Adipocyte (in vitro differentiated cells): ENCODE measurements at regions not wholly inside any gene's neighbourhood (a gene's known extent, or its start where the extent isn't known, plus 50 kb on each side); places are given as distances from the start of the nearest gene placed in this dataset.
A peak's percentile ranks its signal among the peaks of the same experiment; 100 is the strongest.

Source experiments
- DNase-seq: peaks from one replicate; pipeline ENCODE4 v3.0.0-alpha.2; 2015; ENCODE audit warnings: low read depth
- H3K27me3 ChIP-seq: replicated peaks from 2 replicates; pipeline ENCODE4 v1.7.0; 2013; ENCODE audit warnings: mild to moderate bottlenecking, low read length, moderate library complexity; ENCODE audit not compliant: control insufficient read depth, insufficient read depth
- H3K36me3 ChIP-seq: 2 replicates; pipeline ENCODE4 v1.7.0; 2013; ENCODE audit warnings: low read length, mild to moderate bottlenecking, moderate library complexity; ENCODE audit not compliant: control insufficient read depth, insufficient read depth, severe bottlenecking
- H3K4me1 ChIP-seq: 2 replicates; pipeline ENCODE4 v1.7.0; 2013; ENCODE audit warnings: mild to moderate bottlenecking, low read length, moderate library complexity; ENCODE audit not compliant: control insufficient read depth, insufficient read depth
- H3K4me3 ChIP-seq: 2 replicates; pipeline ENCODE4 v1.7.0; 2013; ENCODE audit warnings: mild to moderate bottlenecking, low read length, moderate library complexity
- H3K9ac ChIP-seq: 2 replicates; pipeline ENCODE4 v1.7.0; 2013; ENCODE audit warnings: mild to moderate bottlenecking, low read length, moderate library complexity
- H3K9me3 ChIP-seq: 2 replicates; pipeline ENCODE4 v1.7.0; 2013; ENCODE audit warnings: mild to moderate bottlenecking, low read length, moderate library complexity; ENCODE audit not compliant: control insufficient read depth

GRCh38 chr18:53920312-53921075 lies 304.0 kb downstream of the MBD2 start:
- H3K36me3 ChIP-seq, result no peaks in the 10 kb centered on the region
- no peak for DNase-seq
- no peak overlapping the region for H3K4me3 ChIP-seq
- no peaks in the 10 kb centered on the region for H3K9me3 ChIP-seq
- no peaks in the 10 kb centered on the region for H3K27me3 ChIP-seq
- H3K9ac ChIP-seq, result no peak overlapping the region
- peaks cover 4% of the 10 kb centered on the region for H3K4me1 ChIP-seq

DNA sequence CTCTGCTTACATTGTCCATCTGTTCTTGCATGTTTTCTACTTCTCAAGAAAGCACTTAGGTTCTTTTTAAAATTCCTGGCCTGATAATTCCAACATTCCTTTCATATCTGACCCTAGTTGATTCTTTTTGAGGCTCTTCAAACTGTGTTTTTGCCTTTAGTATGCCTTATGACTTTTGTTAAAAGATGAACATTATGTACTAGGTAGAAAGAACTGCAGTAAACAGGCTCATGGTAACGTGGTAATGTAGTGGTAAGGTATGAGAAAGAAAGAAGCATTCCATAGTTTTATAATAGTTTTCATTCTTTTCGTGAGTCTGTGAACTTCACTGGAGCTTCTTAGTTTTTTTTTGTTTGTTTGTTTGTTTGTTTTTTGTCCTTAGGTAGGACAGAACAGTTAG lies 306.4 kb downstream of the MBD2 start:
- Histone ChIP-seq H3K27me3 (no peaks in the 10 kb centered on the region), H3K4me1 (peaks cover 4% of the 10 kb centered on the region), H3K9me3 (no peaks in the 10 kb centered on the region), H3K9ac (no peak overlapping the region), H3K36me3 (no peaks in the 10 kb centered on the region), H3K4me3 (no peak overlapping the region)
- DNase-seq, result peak; percentile 10

DNA sequence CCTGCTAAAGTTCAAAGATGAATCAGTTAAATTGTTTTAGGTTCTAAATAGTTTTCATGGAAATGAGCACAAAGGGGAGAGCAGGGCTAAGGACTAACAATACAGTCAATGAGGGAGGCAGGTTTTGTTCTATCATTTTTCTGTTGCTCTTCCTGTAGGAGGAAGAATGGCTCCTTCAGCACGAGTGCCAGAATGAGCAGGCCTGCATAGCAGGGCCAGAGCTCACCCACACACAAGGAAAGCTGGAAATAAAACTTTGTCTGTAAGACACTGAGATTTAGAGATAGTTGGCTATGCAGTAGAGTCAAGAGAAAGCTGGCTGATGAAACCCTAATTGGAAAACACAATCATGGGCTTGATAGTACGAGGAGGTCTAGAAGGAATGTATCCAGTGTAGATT lies 313.3 kb downstream of the MBD2 start:
- no peak overlapping the region for H3K4me3 ChIP-seq
- no peaks in the 10 kb centered on the region for H3K27me3 ChIP-seq
- H3K36me3 ChIP-seq, result no peaks in the 10 kb centered on the region
- no peak overlapping the region for H3K9ac ChIP-seq
- H3K9me3 ChIP-seq, result no peaks in the 10 kb centered on the region
- peak; percentile 1 for DNase-seq
- H3K4me1 ChIP-seq, result no peaks in the 10 kb centered on the region

- peak; percentile 48 for DNase-seq
- Histone ChIP-seq H3K9ac (no peak overlapping the region), H3K4me3 (no peak overlapping the region), H3K9me3 (no peaks in the 10 kb centered on the region), H3K36me3 (no peaks in the 10 kb centered on the region), H3K4me1 (no peaks in the 10 kb centered on the region), H3K27me3 (no peaks in the 10 kb centered on the region)
Measured at GRCh38 chr18:53909668-53910067, 314.8 kb downstream of the MBD2 start.

DNA sequence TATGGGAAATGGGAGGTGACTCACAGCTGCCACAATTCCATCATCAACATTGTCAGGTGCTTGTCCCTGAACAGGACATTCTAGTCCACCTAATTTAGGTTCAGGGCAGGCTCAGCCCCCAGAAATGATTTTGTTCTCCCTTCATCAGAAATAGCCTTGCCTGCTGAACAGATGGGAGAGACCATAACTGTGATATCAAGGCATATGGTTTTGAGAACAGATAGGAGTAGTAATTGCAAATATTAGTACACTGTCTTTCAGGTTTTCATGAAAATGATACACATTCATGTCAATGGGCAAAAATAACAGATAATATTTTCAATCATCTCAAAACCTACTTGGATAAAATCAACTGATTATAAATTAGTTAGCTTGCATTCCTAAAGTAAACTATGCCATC lies 316.5 kb downstream of the MBD2 start:
- Histone ChIP-seq H3K4me3 (no peak overlapping the region), H3K27me3 (no peaks in the 10 kb centered on the region), H3K9ac (no peak overlapping the region), H3K9me3 (no peaks in the 10 kb centered on the region), H3K4me1 (no peaks in the 10 kb centered on the region), H3K36me3 (no peaks in the 10 kb centered on the region)
- no peak for DNase-seq

DNA sequence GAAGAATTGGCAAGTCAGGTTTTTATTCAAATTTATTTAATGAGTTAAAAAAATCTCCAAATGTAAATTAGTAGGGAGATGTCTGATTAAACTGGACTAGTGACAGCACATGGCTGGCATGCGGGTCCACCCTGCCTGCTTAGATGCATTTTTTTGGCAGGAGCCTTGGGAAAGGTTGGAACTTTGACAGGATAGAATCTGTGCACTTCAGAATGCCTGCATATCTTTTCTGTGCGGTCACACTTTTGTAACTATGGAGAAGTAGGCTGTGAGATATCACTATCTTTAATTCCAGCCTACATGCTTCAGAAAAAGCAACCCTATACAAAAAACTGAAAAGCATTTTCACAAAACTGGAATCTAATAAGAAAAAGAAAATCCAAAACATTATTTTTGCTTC lies 317.8 kb downstream of the MBD2 start:
- H3K27me3 ChIP-seq, result no peaks in the 10 kb centered on the region
- H3K4me3 ChIP-seq, result no peak overlapping the region
- H3K4me1 ChIP-seq, result no peaks in the 10 kb centered on the region
- H3K9me3 ChIP-seq, result no peaks in the 10 kb centered on the region
- peak; percentile 12 for DNase-seq
- no peaks in the 10 kb centered on the region for H3K36me3 ChIP-seq
- no peak overlapping the region for H3K9ac ChIP-seq

DNA sequence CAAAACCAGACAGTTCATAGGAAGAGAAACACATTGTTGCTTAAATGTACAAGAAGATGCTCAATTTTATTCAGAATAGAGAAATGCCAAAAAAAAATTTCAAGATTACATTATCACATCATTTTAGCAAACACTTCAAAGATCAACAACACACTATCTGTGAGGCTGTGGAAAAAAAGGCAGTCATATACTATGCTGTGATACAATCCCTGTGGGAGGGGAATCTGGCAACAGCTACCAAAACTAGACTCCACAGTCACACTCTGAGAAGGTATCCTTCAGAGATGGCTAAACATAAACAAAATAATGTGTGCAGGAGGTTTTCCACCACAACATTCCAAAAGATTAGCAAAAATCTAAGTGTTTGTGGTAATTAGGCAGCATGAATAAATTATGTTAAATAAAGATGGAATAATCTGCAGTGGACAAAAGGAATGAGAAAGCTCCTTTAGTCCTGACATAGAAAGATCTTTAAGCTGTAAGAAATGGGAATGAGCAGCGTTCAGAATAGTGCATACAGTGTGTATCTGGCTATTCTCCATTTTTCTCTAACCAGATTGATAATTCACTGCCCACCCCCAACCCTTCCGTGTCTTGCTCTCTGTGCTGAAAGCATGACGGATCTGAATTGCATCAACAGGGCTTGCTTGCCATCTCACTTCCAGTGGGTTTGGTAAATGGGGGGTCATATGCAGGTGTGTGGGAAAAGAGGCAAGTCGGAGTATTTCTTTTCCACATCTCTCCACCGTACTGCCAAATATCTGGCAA lies 329.6 kb downstream of the MBD2 start:
- no peaks in the 10 kb centered on the region for H3K9me3 ChIP-seq
- no peaks in the 10 kb centered on the region for H3K36me3 ChIP-seq
- H3K27me3 ChIP-seq, result no peaks in the 10 kb centered on the region
- no peak for DNase-seq
- no peak overlapping the region for H3K4me3 ChIP-seq
- H3K4me1 ChIP-seq, result no peaks in the 10 kb centered on the region
- no peak overlapping the region for H3K9ac ChIP-seq

DNA sequence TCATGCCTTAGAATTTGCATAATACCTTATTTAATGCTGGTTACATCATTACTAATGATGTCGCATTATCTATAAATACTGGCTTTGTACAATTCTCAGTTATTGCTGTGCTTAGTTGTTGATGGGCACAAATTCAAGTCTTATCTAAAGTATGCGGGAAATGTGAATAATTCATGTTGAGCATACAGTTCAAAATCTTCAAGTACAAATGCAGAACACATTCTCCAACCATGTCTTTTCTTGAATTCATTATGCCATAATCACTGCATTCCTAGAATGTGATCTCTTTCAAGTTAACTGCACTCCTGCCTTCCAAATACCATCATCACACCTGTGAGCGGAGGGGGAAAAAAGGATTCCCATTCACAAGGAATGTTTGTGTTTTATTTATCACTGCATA lies 337.0 kb downstream of the MBD2 start:
- no peak overlapping the region for H3K9ac ChIP-seq
- DNase-seq, result no peak
- H3K27me3 ChIP-seq, result no peaks in the 10 kb centered on the region
- H3K9me3 ChIP-seq, result no peaks in the 10 kb centered on the region
- H3K36me3 ChIP-seq, result no peaks in the 10 kb centered on the region
- no peak overlapping the region for H3K4me3 ChIP-seq
- no peaks in the 10 kb centered on the region for H3K4me1 ChIP-seq

DNA sequence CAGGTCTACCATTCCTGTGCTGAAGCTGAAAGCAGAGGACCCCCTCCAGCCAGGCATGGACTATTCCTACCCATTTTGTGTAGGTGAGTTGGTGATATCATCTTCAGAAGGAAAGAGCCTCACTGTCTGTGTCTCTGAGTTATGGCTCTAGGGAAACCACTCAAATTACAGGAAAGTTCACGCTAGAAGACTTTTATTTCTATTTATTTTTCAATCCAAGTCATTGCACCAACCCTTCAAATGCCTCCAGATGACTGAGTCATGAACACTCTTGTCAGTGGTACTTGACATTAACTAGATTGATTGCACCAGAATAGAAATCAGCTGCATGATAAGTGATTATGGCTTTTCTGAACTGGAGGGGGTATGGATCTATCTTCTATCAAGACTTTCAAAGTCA lies 338.4 kb downstream of the MBD2 start:
- Histone ChIP-seq H3K36me3 (no peaks in the 10 kb centered on the region), H3K9ac (no peak overlapping the region), H3K27me3 (no peaks in the 10 kb centered on the region), H3K9me3 (no peaks in the 10 kb centered on the region), H3K4me1 (no peaks in the 10 kb centered on the region), H3K4me3 (no peak overlapping the region)
- no peak for DNase-seq

DNA sequence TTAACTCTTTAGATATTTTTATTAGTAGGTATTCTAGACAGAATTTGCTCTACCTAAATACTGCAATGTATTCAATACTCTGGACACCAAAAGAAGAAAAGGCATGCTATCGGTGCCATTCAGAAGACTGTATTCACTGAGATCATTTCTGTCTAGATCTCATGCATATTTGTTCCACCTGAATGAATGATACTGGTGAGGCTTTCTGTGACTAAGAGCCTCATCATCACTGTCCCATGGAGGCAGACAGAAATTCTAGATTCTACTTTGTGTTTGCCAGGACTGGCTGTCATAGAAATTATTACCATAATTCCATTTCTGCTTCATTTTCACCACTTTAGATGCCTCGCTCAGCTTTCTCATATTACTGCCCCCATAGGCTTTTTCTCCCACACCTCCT lies 340.7 kb downstream of the MBD2 start:
- H3K27me3 ChIP-seq, result no peaks in the 10 kb centered on the region
- H3K4me1 ChIP-seq, result no peaks in the 10 kb centered on the region
- no peaks in the 10 kb centered on the region for H3K9me3 ChIP-seq
- no peak overlapping the region for H3K9ac ChIP-seq
- H3K36me3 ChIP-seq, result no peaks in the 10 kb centered on the region
- DNase-seq, result no peak
- H3K4me3 ChIP-seq, result no peak overlapping the region

GRCh38 chr18:53874103-53874502 lies 350.4 kb downstream of the MBD2 start:
- no peaks in the 10 kb centered on the region for H3K27me3 ChIP-seq
- no peak overlapping the region for H3K4me3 ChIP-seq
- H3K9ac ChIP-seq, result no peak overlapping the region
- DNase-seq, result no peak
- no peaks in the 10 kb centered on the region for H3K9me3 ChIP-seq
- no peaks in the 10 kb centered on the region for H3K36me3 ChIP-seq
- H3K4me1 ChIP-seq, result no peaks in the 10 kb centered on the region
